HFFc6 (cell line): ENCODE measurements at regions not wholly inside any gene's neighbourhood (a gene's known extent, or its start where the extent isn't known, plus 50 kb on each side); places are given as distances from the start of the nearest gene placed in this dataset.
"Not testable (repeated sequence)": the region's sequence is repeated elsewhere in the genome, so short reads cannot be mapped to it uniquely, and the experiment has no call there.

Experiments used
- DNase-seq: peaks from one replicate; pipeline ENCODE4 v3.0.0-alpha.2; 2018
- H3K27ac Mint-ChIP-seq: 2 replicates; pipeline ENCODE4 v1.8.0; 2020; ENCODE audit warnings: mild to moderate bottlenecking, mixed read lengths
- H3K27me3 Mint-ChIP-seq: 2 replicates; pipeline ENCODE4 v1.8.0; 2021; ENCODE audit warnings: mild to moderate bottlenecking, moderate library complexity, mixed read lengths; ENCODE audit not compliant: insufficient read depth
- H3K36me3 Mint-ChIP-seq: 2 replicates; pipeline ENCODE4 v1.8.0; 2021; ENCODE audit warnings: low read depth, mixed read lengths
- H3K4me1 Mint-ChIP-seq: 2 replicates; pipeline ENCODE4 v1.8.0; 2020; ENCODE audit warnings: low read depth, mixed read lengths
- H3K4me3 Mint-ChIP-seq: 2 replicates; pipeline ENCODE4 v1.8.0; 2020; ENCODE audit warnings: mild to moderate bottlenecking, moderate library complexity, mixed read lengths
- H3K9me3 Mint-ChIP-seq: 2 replicates; pipeline ENCODE4 v1.8.0; 2020; ENCODE audit warnings: mild to moderate bottlenecking, mixed read lengths
- CTCF ChIP-seq: fragments of 200-600 bp; sonication (generic); IDR thresholded peaks from 2 replicates; pipeline ENCODE4 v1.5.0; 2021; ENCODE audit warnings: antibody characterized with exemption, mild to moderate bottlenecking

- DNase-seq, result no peak
- no peaks in the 10 kb centered on the region for H3K36me3 Mint-ChIP-seq
Measured at GRCh38 chr10:81200801-81201200, 663.1 kb downstream of the SH2D4B start.

GRCh38 chr10:81207359-81207758 is 667.6 kb upstream of the NRG3 start:
- not testable (repeated sequence) for H3K4me3 Mint-ChIP-seq, H3K4me1 Mint-ChIP-seq, H3K27me3 Mint-ChIP-seq, H3K36me3 Mint-ChIP-seq, H3K27ac Mint-ChIP-seq, DNase-seq
- peaks cover 57% of the 10 kb centered on the region for H3K9me3 Mint-ChIP-seq

More at GRCh38 chr10:81200801-81201200, 663.1 kb downstream of the SH2D4B start:
- Mint-ChIP-seq H3K4me1 (no peaks in the 10 kb centered on the region), H3K27ac (no peak overlapping the region), H3K27me3 (no peaks in the 10 kb centered on the region), H3K4me3 (no peak overlapping the region), H3K9me3 (peaks cover 28% of the 10 kb centered on the region)
- TF ChIP-seq CTCF, result no peak

- H3K27ac Mint-ChIP-seq, result no peak overlapping the region
- no peak for DNase-seq
- no peaks in the 10 kb centered on the region for H3K36me3 Mint-ChIP-seq
- H3K4me3 Mint-ChIP-seq, result no peak overlapping the region
- TF ChIP-seq CTCF, result no peak
- H3K27me3 Mint-ChIP-seq, result no peaks in the 10 kb centered on the region
- peaks cover 39% of the 10 kb centered on the region for H3K9me3 Mint-ChIP-seq
- no peaks in the 10 kb centered on the region for H3K4me1 Mint-ChIP-seq
Measured at GRCh38 chr10:81213370-81213769, 661.6 kb upstream of the NRG3 start.

- Mint-ChIP-seq H3K27me3 (no peaks in the 10 kb centered on the region), H3K9me3 (peaks cover 27% of the 10 kb centered on the region), H3K4me1 (no peaks in the 10 kb centered on the region), H3K4me3 (no peak overlapping the region), H3K36me3 (no peaks in the 10 kb centered on the region), H3K27ac (no peak overlapping the region)
- DNase-seq, result no peak
- no peak for TF ChIP-seq CTCF
Measured at GRCh38 chr10:81215498-81215897, 659.5 kb upstream of the NRG3 start.

- H3K4me1 Mint-ChIP-seq, result no peaks in the 10 kb centered on the region
- TF ChIP-seq CTCF, result no peak
Measured at GRCh38 chr10:81216949-81217348, 658.0 kb upstream of the NRG3 start.

GRCh38 chr10:81218307-81218706 is 656.7 kb upstream of the NRG3 start:
- no peak for TF ChIP-seq CTCF
- no peak for DNase-seq
- no peak overlapping the region for H3K27ac Mint-ChIP-seq
- H3K9me3 Mint-ChIP-seq, result peaks cover 26% of the 10 kb centered on the region
- no peaks in the 10 kb centered on the region for H3K36me3 Mint-ChIP-seq
- H3K27me3 Mint-ChIP-seq, result no peaks in the 10 kb centered on the region
- no peak overlapping the region for H3K4me3 Mint-ChIP-seq
- H3K4me1 Mint-ChIP-seq, result no peaks in the 10 kb centered on the region

More at GRCh38 chr10:81216949-81217348, 658.0 kb upstream of the NRG3 start:
- no peak overlapping the region for H3K4me3 Mint-ChIP-seq
- H3K36me3 Mint-ChIP-seq, result no peaks in the 10 kb centered on the region
- DNase-seq, result no peak
- H3K27me3 Mint-ChIP-seq, result no peaks in the 10 kb centered on the region
- no peak overlapping the region for H3K27ac Mint-ChIP-seq
- peaks cover 17% of the 10 kb centered on the region for H3K9me3 Mint-ChIP-seq
